HG03108 (cell line): ENCODE measurements at regions not wholly inside any gene's neighbourhood (a gene's known extent, or its start where the extent isn't known, plus 50 kb on each side); places are given as distances from the start of the nearest gene placed in this dataset.

Experiments used
- ATAC-seq: cut with Tn5 transposase; IDR thresholded peaks from one replicate; pipeline ENCODE4 v1.9.1; 2021; ENCODE audit warnings: moderate library complexity; ENCODE audit not compliant: unreplicated experiment

GRCh38 chr18:42137693-42138375, 182.8 kb downstream of the PIK3C3 start:
- ATAC-seq = no peak

- no peak for ATAC-seq
These were observed 186.4 kb downstream of the PIK3C3 start for GRCh38 chr18:42141439-42141838.

- no peak for ATAC-seq
These were observed 200.0 kb downstream of the PIK3C3 start for GRCh38 chr18:42155024-42155423.

GRCh38 chr18:42156281-42156680, 201.2 kb downstream of the PIK3C3 start:
- no peak for ATAC-seq

GRCh38 chr18:42157420-42157819, 202.4 kb downstream of the PIK3C3 start:
- ATAC-seq = no peak

- ATAC-seq = no peak
These were observed 202.8 kb downstream of the PIK3C3 start for GRCh38 chr18:42157878-42158277.

GRCh38 chr18:42159146-42159545, 204.1 kb downstream of the PIK3C3 start:
- ATAC-seq = no peak

GRCh38 chr18:42163321-42163720, 208.3 kb downstream of the PIK3C3 start:
- ATAC-seq = no peak

- no peak for ATAC-seq
These were observed 209.5 kb downstream of the PIK3C3 start for GRCh38 chr18:42164556-42164955.

GRCh38 chr18:42165922-42166513, 211.0 kb downstream of the PIK3C3 start:
- ATAC-seq = no peak

GRCh38 chr18:42168487-42168886, 213.5 kb downstream of the PIK3C3 start:
- no peak for ATAC-seq

- no peak for ATAC-seq
These were observed 213.9 kb downstream of the PIK3C3 start for GRCh38 chr18:42168907-42169306.

GRCh38 chr18:42174909-42175308, 219.9 kb downstream of the PIK3C3 start:
- no peak for ATAC-seq

- no peak for ATAC-seq
These were observed 221.6 kb downstream of the PIK3C3 start for GRCh38 chr18:42176599-42176998.

- no peak for ATAC-seq
These were observed 222.4 kb downstream of the PIK3C3 start for GRCh38 chr18:42177390-42177789.

GRCh38 chr18:42178376-42179080, 223.5 kb downstream of the PIK3C3 start:
- ATAC-seq = no peak

GRCh38 chr18:42179542-42180121, 224.6 kb downstream of the PIK3C3 start:
- ATAC-seq = no peak

GRCh38 chr18:42181474-42181873, 226.4 kb downstream of the PIK3C3 start:
- ATAC-seq = no peak

GRCh38 chr18:42182728-42183700, 228.0 kb downstream of the PIK3C3 start:
- ATAC-seq = no peak

GRCh38 chr18:42183746-42184145, 228.7 kb downstream of the PIK3C3 start:
- ATAC-seq = no peak
